SU-DHL-6 (cell line): ENCODE measurements at regions not wholly inside any gene's neighbourhood (a gene's known extent, or its start where the extent isn't known, plus 50 kb on each side); places are given as distances from the start of the nearest gene placed in this dataset.

Experiments
- H2AFZ ChIP-seq: fragments of 200-600 bp; sonication (generic); 2 replicates; pipeline ENCODE4 v1.6.1; 2014; ENCODE audit warnings: low read depth, mild to moderate bottlenecking, moderate library complexity, mixed read lengths, antibody characterized with exemption, low read length; ENCODE audit not compliant: severe bottlenecking
- H3F3A ChIP-seq: fragments of 200-600 bp; shearing (Covaris generic); 2 replicates; pipeline ENCODE4 v1.6.0; 2016; ENCODE audit warnings: antibody characterized with exemption, mild to moderate bottlenecking; ENCODE audit not compliant: insufficient read depth
- H3K27ac ChIP-seq: fragments of 200-600 bp; sonication (generic); 2 replicates; pipeline ENCODE4 v1.5.1; 2016; ENCODE audit warnings: low read depth, mild to moderate bottlenecking, low read length, moderate library complexity, mixed read lengths
- H3K27me3 ChIP-seq: fragments of 200-600 bp; sonication (generic), shearing (Covaris generic); 2 replicates; pipeline ENCODE4 v1.6.0; 2014; ENCODE audit warnings: mild to moderate bottlenecking, low read length
- H3K36me3 ChIP-seq: fragments of 200-600 bp; sonication (generic); 2 replicates; pipeline ENCODE4 v1.6.1; 2014; ENCODE audit warnings: mild to moderate bottlenecking, low read length, mixed read lengths
- H3K4me2 ChIP-seq: fragments of 300-600, 200-600 bp; shearing (Covaris generic), sonication (generic); 2 replicates; pipeline ENCODE4 v1.6.0; 2014; ENCODE audit warnings: low read length, low read depth, mild to moderate bottlenecking; ENCODE audit not compliant: poor library complexity, severe bottlenecking
- H3K4me3 ChIP-seq: fragments of 200-600 bp; sonication (generic); 2 replicates; pipeline ENCODE4 v1.5.1; 2014; ENCODE audit warnings: antibody characterized with exemption, low read length, mild to moderate bottlenecking, mixed read lengths; ENCODE audit not compliant: insufficient read depth, poor library complexity, severe bottlenecking
- H3K79me2 ChIP-seq: fragments of 200-600 bp; sonication (generic); 2 replicates; pipeline ENCODE4 v1.6.1; 2014; ENCODE audit warnings: mild to moderate bottlenecking, low read length, moderate library complexity; ENCODE audit not compliant: insufficient read depth
- H3K9ac ChIP-seq: fragments of 200-600 bp; sonication (generic); 2 replicates; pipeline ENCODE4 v1.7.0; 2014; ENCODE audit warnings: mild to moderate bottlenecking, low read length
- H3K9me2 ChIP-seq: fragments of 200-600 bp; sonication (generic); replicated peaks from 2 replicates; pipeline ENCODE4 v1.6.1; 2014; ENCODE audit warnings: low read length; ENCODE audit not compliant: insufficient read depth
- H3K9me3 ChIP-seq: fragments of 200-600 bp; sonication (generic); 2 replicates; pipeline ENCODE4 v1.6.1; 2014; ENCODE audit warnings: low read length, mixed read lengths; ENCODE audit not compliant: insufficient read depth
- H4K20me1 ChIP-seq: fragments of 200-600 bp; sonication (generic); 2 replicates; pipeline ENCODE4 v1.6.1; 2014; ENCODE audit warnings: low read depth, mild to moderate bottlenecking, antibody characterized with exemption, low read length, moderate library complexity, mixed read lengths
- CTCF ChIP-seq: fragments of 200-600 bp; sonication (generic); IDR thresholded peaks from one replicate; pipeline ENCODE4 v1.5.1; 2017; ENCODE audit warnings: antibody characterized with exemption, mild to moderate bottlenecking, low read length, moderate library complexity; ENCODE audit not compliant: insufficient read depth, poor library complexity, severe bottlenecking
- EZH2phosphoT487 ChIP-seq: fragments of 200-600 bp; sonication (generic), shearing (Covaris generic); conservative IDR thresholded peaks from 2 replicates; pipeline ENCODE4 v1.6.1; 2018; ENCODE audit warnings: mild to moderate bottlenecking, antibody characterized with exemption, low read length, moderate library complexity, mixed read lengths

DNA sequence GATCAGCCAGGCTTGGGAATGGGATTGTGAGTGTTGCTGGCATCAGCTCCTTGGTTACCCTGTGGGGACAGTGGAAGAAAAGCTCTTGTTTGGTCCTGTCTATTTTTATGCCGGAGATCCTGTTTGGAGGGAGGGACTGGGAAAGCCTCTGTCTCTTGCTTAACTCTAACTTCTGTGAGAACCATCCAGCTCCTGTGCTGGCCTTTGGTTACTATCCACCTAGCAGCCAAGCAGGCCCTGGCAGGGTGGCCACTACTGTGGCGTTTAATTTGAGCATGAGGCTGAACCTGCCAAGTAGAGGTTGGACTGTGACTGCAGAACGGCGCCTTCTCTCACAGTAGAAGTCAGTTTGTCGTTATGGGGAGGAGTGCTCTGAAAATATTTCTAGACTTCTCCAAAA, 193.3 kb downstream of the UTRN start:
- TF ChIP-seq EZH2phosphoT487: no peak
- TF ChIP-seq CTCF: no peak
- Histone ChIP-seq H3F3A (no peaks in the 10 kb centered on the region), H3K9ac (no peak overlapping the region), H4K20me1 (no peaks in the 10 kb centered on the region), H3K9me3 (no peaks in the 10 kb centered on the region), H3K4me2 (no peak overlapping the region), H3K9me2 (no peaks in the 10 kb centered on the region), H3K27me3 (no peaks in the 10 kb centered on the region), H2AFZ (no peak overlapping the region), H3K27ac (no peak overlapping the region), H3K79me2 (no peaks in the 10 kb centered on the region), H3K4me3 (no peak overlapping the region), H3K36me3 (no peaks in the 10 kb centered on the region)

DNA sequence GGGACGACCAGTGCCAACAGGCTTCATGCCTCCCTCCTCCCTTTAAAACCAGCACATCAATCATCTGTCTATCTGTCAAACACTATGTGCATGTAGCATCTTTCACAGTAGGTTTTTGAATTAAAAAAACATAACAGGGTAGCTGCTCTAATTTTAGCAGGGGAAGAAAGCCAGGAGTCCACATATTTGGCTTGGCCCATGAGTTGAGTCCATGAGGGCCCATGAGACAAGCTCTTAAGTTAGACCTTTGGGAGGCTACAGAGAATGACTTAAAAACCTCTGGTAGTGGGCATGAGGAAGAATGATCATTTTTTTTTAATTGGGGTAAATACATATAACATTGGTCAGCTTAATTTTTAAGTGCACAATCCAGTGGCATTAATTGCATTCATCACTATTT, 194.9 kb downstream of the UTRN start:
- no peak overlapping the region for H3K9ac ChIP-seq
- H3K79me2 ChIP-seq: no peaks in the 10 kb centered on the region
- no peaks in the 10 kb centered on the region for H3K27me3 ChIP-seq
- H3F3A ChIP-seq: no peaks in the 10 kb centered on the region
- no peak overlapping the region for H3K4me3 ChIP-seq
- no peak overlapping the region for H2AFZ ChIP-seq
- no peaks in the 10 kb centered on the region for H4K20me1 ChIP-seq
- no peaks in the 10 kb centered on the region for H3K9me2 ChIP-seq
- no peak overlapping the region for H3K4me2 ChIP-seq
- no peak overlapping the region for H3K27ac ChIP-seq
- H3K9me3 ChIP-seq: no peaks in the 10 kb centered on the region
- TF ChIP-seq EZH2phosphoT487: no peak
- TF ChIP-seq CTCF: no peak
- H3K36me3 ChIP-seq: no peaks in the 10 kb centered on the region

GRCh38 chr6:144480473-144480872, 195.3 kb downstream of the UTRN start:
- Histone ChIP-seq H2AFZ (no peak overlapping the region), H3K4me3 (no peak overlapping the region), H4K20me1 (no peaks in the 10 kb centered on the region), H3K4me2 (no peak overlapping the region), H3K27ac (no peak overlapping the region), H3K9ac (no peak overlapping the region), H3K79me2 (no peaks in the 10 kb centered on the region), H3K27me3 (no peaks in the 10 kb centered on the region), H3K9me2 (no peaks in the 10 kb centered on the region), H3K9me3 (no peaks in the 10 kb centered on the region), H3F3A (no peaks in the 10 kb centered on the region), H3K36me3 (no peaks in the 10 kb centered on the region)
- TF ChIP-seq EZH2phosphoT487: no peak
- TF ChIP-seq CTCF: no peak

- Histone ChIP-seq H4K20me1 (no peaks in the 10 kb centered on the region), H3K9me2 (no peaks in the 10 kb centered on the region), H3K36me3 (no peaks in the 10 kb centered on the region), H3K9me3 (no peaks in the 10 kb centered on the region), H2AFZ (no peak overlapping the region), H3K4me2 (no peak overlapping the region), H3K79me2 (no peaks in the 10 kb centered on the region), H3F3A (no peaks in the 10 kb centered on the region), H3K4me3 (no peak overlapping the region), H3K27ac (no peak overlapping the region), H3K9ac (no peak overlapping the region), H3K27me3 (no peaks in the 10 kb centered on the region)
- TF ChIP-seq EZH2phosphoT487 (no peak), CTCF (no peak)
These were observed 196.4 kb downstream of the UTRN start for GRCh38 chr6:144481527-144481926.
